ENCODE measurements at regions not wholly inside any gene's neighbourhood (a gene's known extent, or its start where the extent isn't known, plus 50 kb on each side); places are given as distances from the start of the nearest gene placed in this dataset.

GRCh38 chr18:51339856-51340255 is 142.4 kb upstream of the MEX3C start:
- no peak for TF ChIP-seq EZH2phosphoT487 (IDR thresholded peaks at IDR 0.05; ENCODE audit: low read depth)
- no peak for TF ChIP-seq CTCF (IDR thresholded peaks at IDR 0.05; ENCODE audit: low read depth, low read length)
- Histone ChIP-seq H3K79me2 (ENCODE audit: low read length) (no peaks in the 10 kb centered on the region), H3K36me3 (replicated peaks; ENCODE audit: low read depth, low read length) (no peaks in the 10 kb centered on the region), H3K4me2 (ENCODE audit: low read length) (no peak overlapping the region), H4K20me1 (ENCODE audit: insufficient read depth, low read length) (no peaks in the 10 kb centered on the region), H3K4me3 (ENCODE audit: low read length) (no peak overlapping the region), H3K27ac (ENCODE audit: low read length) (no peak overlapping the region), H3K9ac (ENCODE audit: low read length) (no peak overlapping the region), H2AFZ (ENCODE audit: low read depth, low read length) (no peak overlapping the region), H3K9me3 (ENCODE audit: insufficient read depth, low read length) (no peaks in the 10 kb centered on the region), H3K27me3 (ENCODE audit: low read depth, low read length) (no peaks in the 10 kb centered on the region), H3K4me1 (ENCODE audit: low read length) (peaks cover 8% of the 10 kb centered on the region)

DNA sequence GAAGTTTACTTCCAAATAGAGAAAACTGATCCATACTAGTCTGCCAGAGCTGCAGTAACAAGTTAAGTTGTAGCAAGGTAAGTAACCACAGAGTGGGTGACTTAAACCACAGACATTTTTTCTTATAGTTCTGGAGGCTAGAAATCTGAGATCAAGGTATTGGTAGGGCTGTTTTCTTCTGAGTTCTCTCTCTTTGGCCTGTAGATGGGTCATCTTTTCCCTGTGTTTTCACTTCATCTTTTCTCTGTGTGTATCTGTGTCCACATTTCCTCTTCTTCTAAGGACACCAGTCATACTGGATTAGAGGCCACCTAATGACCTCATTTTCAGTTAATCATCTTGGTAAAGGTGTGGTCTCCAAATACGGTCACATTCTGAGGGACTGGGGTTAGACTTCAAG is 142.9 kb upstream of the MEX3C start:
- no peaks in the 10 kb centered on the region for H3K27me3 ChIP-seq (ENCODE audit: low read depth, low read length)
- H3K4me1 ChIP-seq (ENCODE audit: low read length) = peaks cover 8% of the 10 kb centered on the region
- H3K27ac ChIP-seq (ENCODE audit: low read length) = no peak overlapping the region
- no peaks in the 10 kb centered on the region for H3K36me3 ChIP-seq (replicated peaks; ENCODE audit: low read depth, low read length)
- TF ChIP-seq EZH2phosphoT487 (IDR thresholded peaks at IDR 0.05; ENCODE audit: low read depth) (no peak), CTCF (IDR thresholded peaks at IDR 0.05; ENCODE audit: low read depth, low read length) (no peak)
- no peaks in the 10 kb centered on the region for H3K79me2 ChIP-seq (ENCODE audit: low read length)
- no peak overlapping the region; the same call in 1 of the 2 replicates for H3K4me2 ChIP-seq (ENCODE audit: low read length)
- no peak overlapping the region for H2AFZ ChIP-seq (ENCODE audit: low read depth, low read length)
- H4K20me1 ChIP-seq (ENCODE audit: insufficient read depth, low read length) = no peaks in the 10 kb centered on the region
- no peak overlapping the region for H3K9ac ChIP-seq (ENCODE audit: low read length)
- H3K4me3 ChIP-seq (ENCODE audit: low read length) = no peak overlapping the region
- no peaks in the 10 kb centered on the region for H3K9me3 ChIP-seq (ENCODE audit: insufficient read depth, low read length)

DNA sequence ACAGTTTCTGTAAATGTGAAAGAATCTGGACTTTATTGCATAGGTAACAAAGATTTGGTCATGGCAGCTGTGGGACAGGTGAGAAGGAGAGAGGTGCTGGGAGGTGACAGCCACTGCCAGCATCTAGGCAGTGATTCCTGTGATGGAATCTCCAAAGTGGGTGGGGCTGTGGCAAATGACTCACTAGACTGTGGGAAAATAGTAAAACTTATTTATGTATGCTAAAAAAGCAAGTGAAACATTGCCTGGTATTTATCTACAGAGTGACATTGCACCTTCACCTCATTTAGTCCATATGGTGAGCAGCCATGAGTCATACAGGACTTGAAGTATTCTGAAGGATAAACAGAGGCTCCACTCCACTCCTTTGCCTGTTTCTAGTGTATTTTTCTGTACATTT is 145.3 kb upstream of the MEX3C start:
- H2AFZ ChIP-seq (ENCODE audit: low read depth, low read length) = no peak overlapping the region

DNA sequence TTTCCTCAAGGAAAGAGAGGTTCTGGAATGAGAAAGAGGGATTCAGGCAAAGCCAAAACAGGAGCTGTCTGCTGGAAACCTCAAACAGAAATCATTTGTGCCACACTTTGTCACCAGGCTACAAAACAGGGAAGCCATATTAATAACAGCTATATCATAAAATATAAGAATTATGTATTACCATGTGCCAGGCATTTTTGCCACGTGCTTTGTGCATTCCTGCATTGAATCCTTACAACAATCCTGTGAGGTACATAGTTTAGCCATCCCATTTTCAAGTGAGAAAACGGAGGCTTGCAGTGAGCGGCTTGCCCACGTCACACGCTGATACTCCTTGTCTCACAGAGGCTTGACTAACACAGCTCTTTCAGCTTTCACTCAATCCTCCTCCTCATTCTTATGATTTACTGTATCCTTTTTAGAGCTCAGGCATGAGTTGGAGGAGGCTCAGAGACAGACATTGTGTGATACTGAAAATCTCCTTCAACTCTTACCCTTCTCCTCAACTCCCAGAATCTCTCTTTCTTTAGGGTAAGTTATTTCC is 148.4 kb upstream of the MEX3C start:
- Histone ChIP-seq H3K4me2 (ENCODE audit: low read length) (no peak overlapping the region), H3K9me3 (ENCODE audit: insufficient read depth, low read length) (no peaks in the 10 kb centered on the region), H3K9ac (ENCODE audit: low read length) (no peak overlapping the region), H4K20me1 (ENCODE audit: insufficient read depth, low read length) (no peaks in the 10 kb centered on the region), H3K4me3 (ENCODE audit: low read length) (no peak overlapping the region), H3K79me2 (ENCODE audit: low read length) (no peaks in the 10 kb centered on the region), H3K27ac (ENCODE audit: low read length) (no peak overlapping the region), H3K4me1 (ENCODE audit: low read length) (peaks cover 22% of the 10 kb centered on the region), H3K36me3 (replicated peaks; ENCODE audit: low read depth, low read length) (no peaks in the 10 kb centered on the region), H2AFZ (ENCODE audit: low read depth, low read length) (no peak overlapping the region), H3K27me3 (ENCODE audit: low read depth, low read length) (no peaks in the 10 kb centered on the region)
- TF ChIP-seq EZH2phosphoT487 (IDR thresholded peaks at IDR 0.05; ENCODE audit: low read depth) = no peak
- no peak for TF ChIP-seq CTCF (IDR thresholded peaks at IDR 0.05; ENCODE audit: low read depth, low read length)

More for the DNA sequence above, 145.3 kb upstream of the MEX3C start:
- H3K9me3 ChIP-seq (ENCODE audit: insufficient read depth, low read length) = no peaks in the 10 kb centered on the region
- no peaks in the 10 kb centered on the region for H3K36me3 ChIP-seq (replicated peaks; ENCODE audit: low read depth, low read length)
- H4K20me1 ChIP-seq (ENCODE audit: insufficient read depth, low read length) = no peaks in the 10 kb centered on the region
- no peak overlapping the region for H3K4me2 ChIP-seq (ENCODE audit: low read length)
- H3K27me3 ChIP-seq (ENCODE audit: low read depth, low read length) = no peaks in the 10 kb centered on the region
- H3K4me1 ChIP-seq (ENCODE audit: low read length) = peaks cover 15% of the 10 kb centered on the region
- no peak overlapping the region for H3K4me3 ChIP-seq (ENCODE audit: low read length)
- no peak overlapping the region for H3K27ac ChIP-seq (ENCODE audit: low read length)
- H3K79me2 ChIP-seq (ENCODE audit: low read length) = no peaks in the 10 kb centered on the region
- TF ChIP-seq EZH2phosphoT487 (IDR thresholded peaks at IDR 0.05; ENCODE audit: low read depth) (no peak), CTCF (IDR thresholded peaks at IDR 0.05; ENCODE audit: low read depth, low read length) (no peak)
- no peak overlapping the region for H3K9ac ChIP-seq (ENCODE audit: low read length)
